ENCODE measurements at regions not wholly inside any gene's neighbourhood (a gene's known extent, or its start where the extent isn't known, plus 50 kb on each side); places are given as distances from the start of the nearest gene placed in this dataset.

DNA sequence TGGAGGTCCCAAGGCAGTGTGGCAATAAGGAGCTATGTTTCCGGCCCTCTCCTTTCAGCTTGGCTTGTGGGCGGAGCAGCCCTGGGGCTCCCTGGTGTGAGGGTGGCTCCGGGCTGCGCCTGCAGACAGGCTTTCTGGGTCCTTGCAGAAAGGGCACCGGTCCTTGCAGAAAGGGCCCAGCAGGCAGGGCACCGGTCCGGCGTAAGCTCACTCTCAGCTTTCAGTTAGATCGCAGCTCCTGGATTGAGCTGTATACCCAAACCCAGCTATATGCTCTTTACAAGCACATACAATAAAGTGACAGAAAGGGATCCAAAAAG, 293.8 kb upstream of the SHH start:
- ChIA-PET CTCF (no interaction called here), POLR2A (no interaction called here)
- Histone ChIP-seq H3K27ac (ENCODE audit: insufficient read depth, low read depth, low read length) (no peak overlapping the region), H3K36me3 (ENCODE audit: control insufficient read depth in 2 of 2, extremely low read depth in 1 of 2, insufficient read depth in 2 of 2, low read length in 2 of 2) (no peaks in the 10 kb centered on the region), H3K4me2 (ENCODE audit: insufficient read depth, low read length) (no peak overlapping the region), H3K4me3 (replicated peaks in 1 of 3; ENCODE audit: insufficient read depth in 1 of 3, low read depth in 1 of 3, low read length in 3 of 3) (no peak overlapping the region), H4K20me1 (replicated peaks; ENCODE audit: control insufficient read depth, extremely low read depth, insufficient read depth, low read length) (no peaks in the 10 kb centered on the region), H2AFZ (ENCODE audit: low read depth, low read length) (no peak overlapping the region), H3K27me3 (ENCODE audit: control insufficient read depth in 2 of 2, insufficient read depth in 2 of 2, low read length in 2 of 2) (no peaks in the 10 kb centered on the region), H3K9ac (replicated peaks; ENCODE audit: extremely low read depth, insufficient read depth, low read length) (no peak overlapping the region), H3K9me3 (replicated peaks; ENCODE audit: control insufficient read depth, insufficient read depth, low read length) (peaks cover 2% of the 10 kb centered on the region), H3K4me1 (ENCODE audit: control insufficient read depth, extremely low read depth, insufficient read depth, low read length) (no peaks in the 10 kb centered on the region), H3K9me1 (replicated peaks; ENCODE audit: control insufficient read depth, extremely low read depth, insufficient read depth, low read length) (no peaks in the 10 kb centered on the region), H3K79me2 (ENCODE audit: control insufficient read depth, insufficient read depth, low read length) (no peaks in the 10 kb centered on the region)
- intact Hi-C loops (cut with micrococcal nuclease) (no loop called here), dilution Hi-C loops (cut with MboI; ENCODE audit: extremely low pct_ligation_motif_present, low sequenced_read_pairs) (no loop called here)
- DNase-seq (ENCODE audit: low read depth, low spot score) (no peak), FAIRE-seq (no peak)
- no TSS peak for BruUV-seq (replicated peaks)
- no peak for TF ChIP-seq FOS (IDR thresholded peaks at IDR 0.05; ENCODE audit: borderline replicate concordance, insufficient read depth, low read length)
- TF ChIP-seq JUN (IDR thresholded peaks at IDR 0.05; ENCODE audit: borderline replicate concordance, insufficient read depth, insufficient read length, low read depth) = no peak
- TF ChIP-seq MYC (IDR thresholded peaks at IDR 0.05; ENCODE audit: low read depth, low read length) = no peak
- TF ChIP-seq POLR2A (IDR thresholded peaks at IDR 0.05; ENCODE audit: low read depth, low read length) = no peak
- TF ChIP-seq GATA2 (IDR thresholded peaks at IDR 0.05; ENCODE audit: insufficient read depth, insufficient read length, low read depth, low read length) = no peak
- TF ChIP-seq EZH2 (IDR thresholded peaks at IDR 0.05; ENCODE audit: borderline replicate concordance, low read depth, low read length, severe bottlenecking) = no peak
- TF ChIP-seq, protein P1, sequence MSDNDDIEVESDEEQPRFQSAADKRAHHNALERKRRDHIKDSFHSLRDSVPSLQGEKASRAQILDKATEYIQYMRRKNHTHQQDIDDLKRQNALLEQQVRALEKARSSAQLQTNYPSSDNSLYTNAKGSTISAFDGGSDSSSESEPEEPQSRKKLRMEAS (IDR thresholded peaks at IDR 0.05; ENCODE audit: insufficient read depth, insufficient read length) = no peak
- TF ChIP-seq CTCF (IDR thresholded peaks at IDR 0.05; ENCODE audit: extremely low read depth in 1 of 2, insufficient read depth in 1 of 2, low read depth in 1 of 2, low read length in 2 of 2) = no peak
- no peak for TF ChIP-seq POLR2AphosphoS5 (IDR thresholded peaks at IDR 0.05; ENCODE audit: insufficient read depth, low read depth, low read length)
